A673 (cell line): ENCODE measurements at regions not wholly inside any gene's neighbourhood (a gene's known extent, or its start where the extent isn't known, plus 50 kb on each side); places are given as distances from the start of the nearest gene placed in this dataset.
"Not testable (repeated sequence)": the region's sequence is repeated elsewhere in the genome, so short reads cannot be mapped to it uniquely, and the experiment has no call there.

Experiments used
- BruUV-seq: library from RNA; stranded (reverse); fragments of 400-500 nt; replicated peaks from 2 replicates; lab custom pipeline; 2021; lab: Mats Ljungman, UMichigan
- CTCF ChIA-PET: fragments of 300-600 bp; sonication (Branson Sonifier 250); formaldehyde crosslinking; loops from one replicate; lab custom pipeline; 2022; ENCODE audit warnings: antibody characterized with exemption; lab: Charles Lee
- POLR2A ChIA-PET: fragments of 300-600 bp; sonication (Branson Sonifier 250); formaldehyde crosslinking; loops from one replicate; lab custom pipeline; 2022; ENCODE audit warnings: antibody characterized with exemption; ENCODE audit not compliant: low non-redundant PET; lab: Charles Lee
- DNase-seq: peaks from one replicate; pipeline ENCODE4 v3.0.0-alpha.2; 2015; ENCODE audit warnings: low spot score
- H3K27ac ChIP-seq: fragments of 200-600 bp; sonication (generic); 2 replicates; pipeline ENCODE4 v1.5.1; 2016; ENCODE audit warnings: mixed run types, low read depth, mild to moderate bottlenecking, mixed read lengths, antibody characterized with exemption, low read length; ENCODE audit not compliant: poor library complexity, severe bottlenecking
- H3K27me3 ChIP-seq: fragments of 200-600 bp; sonication (generic); replicated peaks from 2 replicates; pipeline ENCODE4 v1.6.1; 2017; ENCODE audit warnings: mixed run types, low read depth, mild to moderate bottlenecking, mixed read lengths, antibody characterized with exemption, low read length; ENCODE audit not compliant: insufficient read depth, poor library complexity
- H3K36me3 ChIP-seq: fragments of 200-600 bp; sonication (generic); 2 replicates; pipeline ENCODE4 v1.6.1; 2016; ENCODE audit warnings: mixed run types, mild to moderate bottlenecking, mixed read lengths, antibody characterized with exemption, low read length; ENCODE audit not compliant: insufficient read depth, poor library complexity, severe bottlenecking
- H3K4me1 ChIP-seq: fragments of 200-600 bp; sonication (generic); 2 replicates; pipeline ENCODE4 v1.6.1; 2017; ENCODE audit warnings: mixed run types, mild to moderate bottlenecking, mixed read lengths, antibody characterized with exemption, low read length; ENCODE audit not compliant: insufficient read depth, poor library complexity, severe bottlenecking
- H3K4me3 ChIP-seq: fragments of 200-600 bp; sonication (generic); 2 replicates; pipeline ENCODE4 v1.5.1; 2016; ENCODE audit warnings: low read depth, mixed run types, mild to moderate bottlenecking, mixed read lengths, low read length; ENCODE audit not compliant: poor library complexity, severe bottlenecking
- H3K9me3 ChIP-seq: fragments of 200-600 bp; sonication (generic); 2 replicates; pipeline ENCODE4 v1.6.1; 2016; ENCODE audit warnings: mixed run types, low read depth, mild to moderate bottlenecking, mixed read lengths, antibody characterized with exemption, low read length; ENCODE audit not compliant: poor library complexity, severe bottlenecking
- CTCF ChIP-seq: fragments of 300-800, 200-600 bp; sonication (generic); conservative IDR thresholded peaks from 2 replicates; pipeline ENCODE4 v1.5.1; 2017; ENCODE audit warnings: low read depth, mild to moderate bottlenecking, antibody characterized with exemption, low read length, moderate library complexity, mixed read lengths
- EZH2 ChIP-seq: fragments of 200-600 bp; sonication (generic); IDR thresholded peaks from 2 replicates; pipeline ENCODE4 v1.6.1; 2017; ENCODE audit warnings: borderline replicate concordance, low read depth, mild to moderate bottlenecking, mixed read lengths, antibody characterized with exemption, low read length; ENCODE audit not compliant: poor library complexity, severe bottlenecking
- intact Hi-C: fragments of 100-400 bp; cut with micrococcal nuclease; formaldehyde crosslinking; loops from one replicate; pipeline ENCODE4 v1.10.0; 2022; ENCODE audit not compliant: unreplicated experiment

- H3K9me3 ChIP-seq, result no peaks in the 10 kb centered on the region
- no peaks in the 10 kb centered on the region for H3K27me3 ChIP-seq
- no peak for DNase-seq
- BruUV-seq, result no TSS peak
- H3K4me1 ChIP-seq, result no peaks in the 10 kb centered on the region
- no peaks in the 10 kb centered on the region for H3K36me3 ChIP-seq
- intact Hi-C loops, result no loop called here
- no peak overlapping the region for H3K27ac ChIP-seq
- TF ChIP-seq CTCF, result no peak
- no peak for TF ChIP-seq EZH2
- H3K4me3 ChIP-seq, result no peak overlapping the region
- ChIA-PET POLR2A (no interaction called here), CTCF (no interaction called here)
These were observed 231.2 kb upstream of the CADM2 start for GRCh38 chr3:84727616-84728015.

GRCh38 chr3:84734731-84735130 is 224.1 kb upstream of the CADM2 start:
- H3K9me3 ChIP-seq, DNase-seq, POLR2A ChIA-PET, H3K4me3 ChIP-seq, H3K27me3 ChIP-seq, intact Hi-C loops, H3K4me1 ChIP-seq, CTCF ChIA-PET, H3K36me3 ChIP-seq, BruUV-seq, H3K27ac ChIP-seq: not testable (repeated sequence)

- Histone ChIP-seq H3K36me3 (no peaks in the 10 kb centered on the region), H3K4me3 (no peak overlapping the region), H3K9me3 (no peaks in the 10 kb centered on the region), H3K27me3 (no peaks in the 10 kb centered on the region), H3K27ac (no peak overlapping the region), H3K4me1 (no peaks in the 10 kb centered on the region)
- intact Hi-C loops, result no loop called here
- ChIA-PET CTCF (no interaction called here), POLR2A (no interaction called here)
- DNase-seq, result no peak
- TF ChIP-seq EZH2, result no peak
- no peak for TF ChIP-seq CTCF
- BruUV-seq, result no TSS peak
These were observed 220.7 kb upstream of the CADM2 start for GRCh38 chr3:84738086-84738485.

- BruUV-seq, result no TSS peak
- no peak for DNase-seq
- Histone ChIP-seq H3K9me3 (no peaks in the 10 kb centered on the region), H3K27me3 (no peaks in the 10 kb centered on the region), H3K36me3 (no peaks in the 10 kb centered on the region), H3K4me1 (no peaks in the 10 kb centered on the region), H3K27ac (no peak overlapping the region), H3K4me3 (no peak overlapping the region)
- TF ChIP-seq CTCF, result no peak
- TF ChIP-seq EZH2, result no peak
- intact Hi-C loops, result no loop called here
- POLR2A ChIA-PET, result no interaction called here
- CTCF ChIA-PET, result no interaction called here
These were observed 215.8 kb upstream of the CADM2 start for GRCh38 chr3:84742915-84743425.
